Body of pancreas (tissue), 4 donors: ENCODE measurements at regions not wholly inside any gene's neighbourhood (a gene's known extent, or its start where the extent isn't known, plus 50 kb on each side); places are given as distances from the start of the nearest gene placed in this dataset.

Experiments used
- POLR2A ChIP-seq, 3 donors: fragments of 450-650 bp; IDR thresholded peaks; one replicate each; pipeline ENCODE4 v1.6.1; 2016; ENCODE audit warnings: antibody characterized with exemption in 3 of 3, mild to moderate bottlenecking in 2 of 3
- TF ChIP-seq, protein P1 (sequence below), 7 experiments: fragments of 450-650 bp in 4 of 7; fragments of 200-600 bp in 3 of 7; sonication (generic) in 3 of 7; IDR thresholded peaks; one replicate each; pipeline ENCODE4 v1.5.1; 2016 to 2019; ENCODE audit warnings: antibody characterized with exemption in 7 of 7

DNA sequence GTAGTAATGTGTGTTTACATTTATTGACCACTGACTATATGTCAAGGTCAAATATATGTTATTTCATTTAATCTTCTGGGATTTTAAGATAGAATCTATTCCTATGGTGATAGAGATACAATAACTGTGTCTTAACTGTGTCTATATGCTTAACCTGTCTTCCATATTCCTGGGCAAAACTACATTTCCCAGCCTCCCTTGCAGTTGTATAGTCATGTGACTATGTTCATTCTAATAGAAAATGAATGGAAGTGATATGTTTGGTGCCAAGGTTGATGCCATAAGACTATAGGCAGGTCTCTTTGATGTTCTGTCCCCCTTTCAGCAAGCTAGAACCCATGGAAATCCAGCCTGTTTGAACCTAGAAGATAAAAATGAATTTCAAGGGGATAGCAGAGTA, 258.8 kb upstream of the PDZRN3 start:
- no peak for TF ChIP-seq POLR2A (IDR thresholded peaks at IDR 0.05)
- TF ChIP-seq, protein P1, sequence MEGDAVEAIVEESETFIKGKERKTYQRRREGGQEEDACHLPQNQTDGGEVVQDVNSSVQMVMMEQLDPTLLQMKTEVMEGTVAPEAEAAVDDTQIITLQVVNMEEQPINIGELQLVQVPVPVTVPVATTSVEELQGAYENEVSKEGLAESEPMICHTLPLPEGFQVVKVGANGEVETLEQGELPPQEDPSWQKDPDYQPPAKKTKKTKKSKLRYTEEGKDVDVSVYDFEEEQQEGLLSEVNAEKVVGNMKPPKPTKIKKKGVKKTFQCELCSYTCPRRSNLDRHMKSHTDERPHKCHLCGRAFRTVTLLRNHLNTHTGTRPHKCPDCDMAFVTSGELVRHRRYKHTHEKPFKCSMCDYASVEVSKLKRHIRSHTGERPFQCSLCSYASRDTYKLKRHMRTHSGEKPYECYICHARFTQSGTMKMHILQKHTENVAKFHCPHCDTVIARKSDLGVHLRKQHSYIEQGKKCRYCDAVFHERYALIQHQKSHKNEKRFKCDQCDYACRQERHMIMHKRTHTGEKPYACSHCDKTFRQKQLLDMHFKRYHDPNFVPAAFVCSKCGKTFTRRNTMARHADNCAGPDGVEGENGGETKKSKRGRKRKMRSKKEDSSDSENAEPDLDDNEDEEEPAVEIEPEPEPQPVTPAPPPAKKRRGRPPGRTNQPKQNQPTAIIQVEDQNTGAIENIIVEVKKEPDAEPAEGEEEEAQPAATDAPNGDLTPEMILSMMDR (IDR thresholded peaks at IDR 0.05), result no peak
